PC-9 (cell line): ENCODE measurements at regions not wholly inside any gene's neighbourhood (a gene's known extent, or its start where the extent isn't known, plus 50 kb on each side); places are given as distances from the start of the nearest gene placed in this dataset.

ENCODE experiments used
- CTCF ChIP-seq: fragments of 200-600 bp; sonication (generic); conservative IDR thresholded peaks from 2 replicates; pipeline ENCODE4 v1.6.1; 2017; ENCODE audit warnings: mixed run types, antibody characterized with exemption, mild to moderate bottlenecking, moderate library complexity
- EZH2 ChIP-seq: fragments of 200-600 bp; sonication (generic); IDR thresholded peaks from 2 replicates; pipeline ENCODE4 v1.8.0; 2017; ENCODE audit warnings: antibody characterized with exemption, low read depth

GRCh38 chr1:68624233-68624632 is 127.4 kb upstream of the DEPDC1 start:
- TF ChIP-seq CTCF (no peak), EZH2 (no peak)
